HG02763 (cell line): ENCODE measurements at regions not wholly inside any gene's neighbourhood (a gene's known extent, or its start where the extent isn't known, plus 50 kb on each side); places are given as distances from the start of the nearest gene placed in this dataset.
"Not testable (repeated sequence)": the region's sequence is repeated elsewhere in the genome, so short reads cannot be mapped to it uniquely, and the experiment has no call there.

Source experiments
- ATAC-seq: cut with Tn5 transposase; IDR thresholded peaks from one replicate; pipeline ENCODE4 v1.9.1; 2021; ENCODE audit warnings: mild to moderate bottlenecking, moderate library complexity; ENCODE audit not compliant: unreplicated experiment

GRCh38 chr2:181789827-181790448, 101.6 kb upstream of the ITPRID2 start:
- ATAC-seq, result peak; percentile 28

DNA sequence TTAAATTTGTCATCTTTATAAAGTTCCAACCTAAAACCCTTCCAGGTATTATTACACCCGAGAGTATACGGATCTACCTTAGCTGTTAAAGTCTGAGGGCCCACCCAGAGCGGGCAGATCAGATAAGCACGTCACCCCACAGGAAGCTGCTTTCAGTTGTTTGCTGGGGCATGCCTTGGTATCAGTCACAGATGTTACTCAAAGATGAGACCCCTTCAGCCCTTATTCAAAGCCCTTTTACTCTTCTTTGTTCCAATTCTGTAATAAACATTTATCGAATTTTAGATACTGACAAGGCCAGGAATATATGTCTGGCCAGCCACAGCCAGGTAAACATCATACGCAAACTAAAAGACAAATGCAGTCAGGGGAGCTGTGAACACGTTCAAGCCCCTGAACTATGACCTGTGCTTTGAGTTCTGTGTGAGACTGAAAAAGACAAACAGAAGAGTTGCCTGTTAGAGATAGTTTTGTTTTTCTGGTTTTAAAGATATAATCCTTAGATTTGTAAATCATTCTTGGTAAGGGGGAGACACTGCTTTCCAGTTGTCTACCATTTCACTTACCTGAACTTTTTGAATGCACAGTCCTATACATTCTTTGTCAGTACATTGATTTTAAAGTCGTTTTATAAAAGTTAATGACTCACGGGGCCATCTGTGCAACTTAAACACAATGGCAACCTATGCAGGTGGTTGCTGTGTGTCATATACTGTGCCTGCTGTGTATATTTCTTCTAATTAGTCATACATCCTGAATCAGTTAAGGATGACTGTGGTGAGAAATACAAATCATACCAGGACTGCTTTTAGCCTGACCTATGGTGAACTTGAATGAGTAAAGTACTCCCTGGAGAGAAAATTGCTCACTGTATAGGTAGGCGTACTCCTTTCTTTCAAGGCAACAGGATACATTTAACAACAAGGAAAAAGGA, 100.5 kb upstream of the ITPRID2 start:
- ATAC-seq, result peak; percentile 96

- ATAC-seq, result no peak
These were observed 98.6 kb upstream of the ITPRID2 start for GRCh38 chr2:181792906-181793305.

- no peak for ATAC-seq
These were observed 93.5 kb upstream of the ITPRID2 start for GRCh38 chr2:181798022-181798421.

- ATAC-seq, result not testable (repeated sequence)
These were observed 89.2 kb upstream of the ITPRID2 start for GRCh38 chr2:181802300-181802699.

DNA sequence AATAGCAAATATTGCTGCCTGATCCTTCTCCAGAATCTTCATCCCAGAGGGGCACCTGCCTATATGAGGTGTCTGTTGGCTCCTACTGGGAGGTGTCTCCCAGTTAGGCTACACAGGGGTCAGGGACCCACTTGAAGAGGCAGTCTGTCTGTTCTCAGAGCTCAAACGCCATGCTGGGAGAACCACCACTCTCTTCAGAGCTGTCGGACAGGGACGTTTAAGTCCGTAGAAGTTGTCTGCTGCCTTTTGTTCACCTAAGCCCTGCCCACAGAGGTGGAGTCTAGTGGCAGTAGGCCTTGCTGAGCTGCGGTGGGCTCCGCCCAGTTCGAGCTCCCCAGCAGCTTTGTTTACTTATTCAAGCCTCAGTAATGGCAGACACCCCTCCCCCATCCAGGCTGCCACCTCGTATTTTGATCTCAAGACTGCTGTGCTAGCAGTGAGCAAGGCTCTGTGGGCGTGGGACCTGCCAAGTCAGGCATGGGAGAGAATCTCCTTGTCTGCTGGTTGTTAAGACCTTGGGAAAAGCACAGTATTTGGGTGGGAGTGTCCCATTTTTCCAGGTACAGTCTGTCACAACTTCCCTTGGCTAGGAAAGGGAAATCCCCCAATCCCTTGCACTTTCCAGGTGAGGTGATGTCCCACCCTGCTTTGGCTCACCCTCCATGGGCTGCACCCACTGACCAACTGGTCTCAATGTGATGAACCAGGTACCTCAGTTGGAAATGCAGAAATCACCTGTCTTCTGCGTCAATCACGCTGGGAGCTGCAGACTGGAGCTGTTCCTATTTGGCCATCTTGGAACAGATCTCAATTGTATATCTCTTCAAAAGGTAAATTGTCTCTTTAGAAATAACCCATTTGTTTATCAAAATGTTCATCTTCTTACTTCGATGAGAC, 87.4 kb upstream of the ITPRID2 start:
- not testable (repeated sequence) for ATAC-seq

GRCh38 chr2:181805228-181806038, 86.1 kb upstream of the ITPRID2 start:
- no peak for ATAC-seq

DNA sequence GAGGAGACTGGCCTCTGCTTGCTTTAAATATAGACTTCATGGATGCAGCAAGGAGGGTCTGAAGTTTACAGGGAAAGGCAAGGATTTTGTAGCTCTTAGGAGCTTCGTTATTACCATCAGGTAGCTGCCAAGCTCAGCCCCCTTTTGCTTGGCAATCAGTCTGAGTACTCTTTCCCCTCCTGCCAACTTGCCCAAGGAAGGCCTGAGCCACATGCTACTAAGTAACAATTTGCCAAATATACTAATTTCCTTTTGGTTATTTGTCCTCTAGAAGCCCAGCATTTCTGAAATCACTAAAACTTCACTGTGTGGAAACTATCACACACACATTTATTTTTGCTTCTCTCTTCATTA, 85.5 kb upstream of the ITPRID2 start:
- ATAC-seq, result no peak

DNA sequence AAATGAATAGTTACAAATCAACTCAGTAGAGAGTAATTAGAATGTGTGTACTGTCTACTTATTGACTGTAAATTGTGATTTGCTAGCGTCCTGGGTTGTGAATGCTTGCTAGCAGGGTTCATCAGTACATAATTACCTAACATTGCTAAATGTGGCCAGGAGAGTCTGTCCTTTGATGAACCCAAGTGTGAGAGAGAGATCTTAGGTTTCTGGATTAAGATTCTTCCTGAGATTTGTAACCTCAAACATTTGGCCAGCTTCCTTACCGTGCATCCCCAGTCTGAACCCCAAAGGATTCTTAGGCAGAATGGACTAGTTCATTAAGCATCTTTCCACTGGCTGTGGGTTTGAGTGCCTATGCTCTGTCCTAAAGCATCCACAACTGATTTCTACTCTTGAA, 84.0 kb upstream of the ITPRID2 start:
- no peak for ATAC-seq

DNA sequence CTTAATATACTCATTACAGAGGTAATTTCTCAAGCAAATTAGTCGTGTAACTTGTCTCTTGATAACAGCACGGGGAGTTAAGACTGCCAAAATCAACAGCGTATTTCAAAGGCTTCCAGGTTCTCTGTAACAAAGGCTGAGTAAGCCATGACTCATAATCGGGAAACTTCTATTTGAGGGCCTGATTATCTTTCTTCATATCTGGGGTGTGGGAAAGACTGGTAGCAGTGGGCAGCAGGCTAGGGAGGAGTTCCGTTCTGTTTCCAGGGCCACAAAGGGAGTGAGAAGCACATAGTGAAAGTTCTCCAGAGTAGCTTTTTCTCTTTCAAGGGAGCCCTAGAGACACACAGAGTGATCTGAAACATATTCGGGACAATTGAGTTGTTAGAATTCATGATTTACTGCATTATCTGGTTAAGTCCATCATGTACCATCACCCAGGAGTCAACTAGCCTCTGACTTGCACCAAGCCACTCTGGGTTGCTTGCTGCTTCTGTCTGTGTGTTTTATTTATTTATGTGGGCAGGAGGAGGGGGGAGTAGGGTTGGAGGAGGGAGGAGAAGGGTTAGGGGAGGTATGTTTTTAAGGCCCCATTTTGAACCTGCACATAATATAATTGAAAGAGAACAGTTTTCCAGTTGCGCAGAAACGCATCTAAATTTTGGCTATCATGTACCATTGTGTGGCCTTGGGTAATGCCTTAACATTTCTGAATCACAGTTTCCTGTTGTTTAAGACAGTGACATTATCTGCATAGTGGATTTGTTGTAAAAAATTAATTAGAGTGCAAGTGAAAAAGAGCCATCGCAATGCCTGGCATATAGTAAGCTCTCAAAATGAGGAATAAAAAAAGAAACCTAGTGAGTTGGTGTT, 80.5 kb upstream of the ITPRID2 start:
- ATAC-seq, result no peak

DNA sequence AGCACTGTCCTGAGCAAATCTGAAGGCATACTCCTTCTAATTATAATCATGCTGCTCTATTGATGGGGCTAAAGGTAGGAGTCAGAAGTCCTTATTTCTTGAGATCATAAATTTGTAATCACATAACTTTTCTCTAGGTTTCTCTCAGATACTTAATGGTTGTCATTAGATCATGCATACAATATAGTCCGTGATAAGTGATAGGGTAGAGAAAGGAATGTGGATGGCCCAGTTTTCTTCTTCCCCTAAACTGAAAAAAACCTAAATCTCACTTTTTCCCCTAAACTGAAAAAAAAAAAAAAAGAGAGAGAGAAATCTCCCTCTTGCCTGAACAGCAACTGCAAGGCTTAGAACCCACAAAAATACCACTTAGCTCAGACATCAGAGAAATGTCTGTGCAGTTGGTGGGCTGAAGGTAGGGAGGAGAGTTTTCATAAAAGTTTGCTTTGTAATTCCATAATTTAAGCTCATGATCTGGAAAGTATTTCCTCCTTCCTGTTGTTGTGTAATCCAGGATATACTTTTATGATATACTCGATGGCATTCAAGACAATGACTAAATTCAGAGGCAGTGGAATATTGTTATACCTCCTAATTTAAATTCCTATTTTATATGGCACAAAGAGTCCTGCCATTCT, 79.3 kb upstream of the ITPRID2 start:
- no peak for ATAC-seq

- no peak for ATAC-seq
These were observed 77.5 kb upstream of the ITPRID2 start for GRCh38 chr2:181814057-181814491.

DNA sequence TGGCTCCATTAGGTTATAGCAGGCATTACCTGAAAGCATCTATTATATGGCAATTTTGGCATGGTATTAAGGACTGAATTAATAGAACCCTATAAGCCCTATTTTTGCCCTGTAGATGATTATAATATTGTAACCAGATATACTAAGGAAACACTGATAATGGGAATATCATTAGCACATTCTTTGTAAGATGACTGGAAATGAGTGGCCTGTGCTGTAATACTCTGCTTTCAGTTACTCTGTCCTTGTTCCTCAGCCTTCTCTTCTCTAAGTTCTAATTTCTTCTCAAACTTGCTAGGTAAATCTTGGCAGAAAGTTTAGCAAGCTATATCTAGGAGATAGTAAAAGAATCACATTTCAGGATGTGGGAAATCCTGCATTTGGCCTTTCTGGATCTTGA, 74.0 kb upstream of the ITPRID2 start:
- no peak for ATAC-seq

- ATAC-seq, result no peak
These were observed 73.4 kb upstream of the ITPRID2 start for GRCh38 chr2:181818058-181818680.

GRCh38 chr2:181818840-181819239, 72.7 kb upstream of the ITPRID2 start:
- no peak for ATAC-seq

DNA sequence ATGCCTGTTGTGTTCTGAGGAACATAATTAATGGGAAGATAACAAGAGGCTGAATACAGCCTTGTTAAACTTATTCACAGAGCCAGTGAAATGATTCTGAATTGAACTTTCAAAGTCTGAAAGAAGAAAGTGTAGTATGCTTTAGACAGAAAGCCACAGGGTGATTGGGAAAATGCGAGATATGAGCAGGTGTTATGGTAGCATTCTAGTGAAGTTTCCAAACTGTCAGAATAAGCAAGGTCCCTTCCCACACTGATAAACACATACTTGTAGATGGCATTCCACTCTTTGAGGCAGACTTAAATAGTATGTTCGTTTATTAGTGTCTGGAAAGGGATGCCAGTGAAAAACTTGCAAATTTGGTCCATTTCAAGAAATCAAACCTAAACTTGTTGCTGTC, 70.5 kb upstream of the ITPRID2 start:
- ATAC-seq, result no peak

DNA sequence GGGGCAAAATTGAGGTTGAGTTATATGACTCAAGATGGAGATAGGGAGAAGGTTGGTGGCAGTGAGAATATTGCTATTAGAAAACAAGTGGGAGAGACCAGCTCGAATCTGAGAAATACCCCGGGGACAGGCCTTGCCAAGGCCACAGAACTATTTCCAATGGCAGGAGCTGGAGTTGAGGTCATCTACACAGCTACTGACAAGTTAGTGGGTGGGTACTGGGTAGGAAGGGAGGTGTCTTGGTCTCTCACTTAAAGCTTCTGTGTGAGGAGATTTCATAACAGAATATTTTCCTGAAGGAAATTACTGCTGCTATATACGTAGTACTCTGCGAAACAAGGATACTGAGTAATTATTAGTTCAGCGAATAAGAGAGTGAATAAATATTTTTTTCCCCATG, 69.4 kb upstream of the ITPRID2 start:
- ATAC-seq, result no peak

DNA sequence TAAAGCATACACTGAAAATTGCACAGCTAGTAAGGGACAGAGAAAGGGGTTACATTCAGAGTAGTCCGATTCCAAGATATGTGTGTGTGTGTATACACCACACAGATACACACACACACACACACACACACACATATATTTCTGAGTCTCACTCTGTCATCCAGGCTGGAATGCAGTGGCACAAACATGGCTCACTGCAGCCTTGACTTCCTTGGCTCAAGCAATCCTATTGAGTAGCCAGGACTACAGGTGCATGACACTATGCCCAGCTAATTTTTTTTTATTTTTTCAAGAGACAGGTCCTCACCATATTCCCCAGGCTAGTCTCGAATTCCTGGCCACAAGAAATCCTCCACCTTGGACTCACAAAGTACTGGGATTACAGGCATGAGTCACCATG, 68.1 kb upstream of the ITPRID2 start:
- no peak for ATAC-seq
